Left ventricle myocardium inferior (tissue), 1 donor: ENCODE measurements at regions not wholly inside any gene's neighbourhood (a gene's known extent, or its start where the extent isn't known, plus 50 kb on each side); places are given as distances from the start of the nearest gene placed in this dataset.

Experiments
- DNase-seq: peaks from one replicate; pipeline ENCODE4 v3.0.0-alpha.2; 2020
- H3K27ac ChIP-seq: fragments of 200-600 bp; replicated peaks from 2 replicates; pipeline ENCODE4 v1.8.0; 2021
- H3K27me3 ChIP-seq: fragments of 200-600 bp; 2 replicates; pipeline ENCODE4 v1.8.0; 2021; ENCODE audit warnings: low read depth
- H3K36me3 ChIP-seq: fragments of 200-600 bp; 2 replicates; pipeline ENCODE4 v1.8.0; 2021
- H3K4me1 ChIP-seq: fragments of 200-600 bp; 2 replicates; pipeline ENCODE4 v1.8.0; 2021
- H3K4me3 ChIP-seq: fragments of 200-600 bp; 2 replicates; pipeline ENCODE4 v1.8.0; 2021; ENCODE audit warnings: mild to moderate bottlenecking, moderate library complexity
- H3K9me3 ChIP-seq: fragments of 200-600 bp; replicated peaks from 2 replicates; pipeline ENCODE4 v1.8.0; 2021
- intact Hi-C: fragments of 100-400 bp; cut with micrococcal nuclease; formaldehyde crosslinking; loops from one replicate; pipeline ENCODE4 v1.11.0; 2022
- TF ChIP-seq, protein P1 (sequence below): fragments of 200-600 bp; IDR thresholded peaks from 2 replicates; pipeline ENCODE4 v1.8.0; 2021; ENCODE audit warnings: antibody characterized with exemption, mild to moderate bottlenecking, borderline replicate concordance
- donor health status: DM: no; HTN: yes; CAD: no; lungs with severe emphysema.

DNA sequence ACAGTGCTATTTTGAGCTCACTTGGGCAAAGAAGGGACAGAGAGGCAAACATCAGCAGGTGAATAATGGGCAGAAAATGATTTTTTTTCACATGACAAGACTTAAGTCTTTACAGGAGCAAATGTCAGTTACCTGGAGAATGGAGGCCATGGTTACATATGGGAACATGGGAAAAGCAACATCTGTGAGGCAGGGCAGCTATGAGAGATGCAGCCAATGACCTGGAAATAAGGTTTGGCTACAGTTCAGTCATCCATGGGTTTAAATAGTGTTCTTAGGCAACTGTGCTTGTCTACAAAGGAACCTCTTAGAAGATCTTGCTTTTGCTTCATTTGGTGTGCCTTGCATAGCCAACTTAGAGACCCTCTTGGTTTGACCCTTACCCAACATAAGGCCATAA is 490.2 kb upstream of the LCORL start:
- Histone ChIP-seq H3K36me3 (no peaks in the 10 kb centered on the region), H3K27me3 (no peaks in the 10 kb centered on the region), H3K4me1 (no peaks in the 10 kb centered on the region), H3K4me3 (no peak overlapping the region), H3K27ac (no peak overlapping the region), H3K9me3 (no peaks in the 10 kb centered on the region)
- no peak for DNase-seq
- TF ChIP-seq, protein P1, sequence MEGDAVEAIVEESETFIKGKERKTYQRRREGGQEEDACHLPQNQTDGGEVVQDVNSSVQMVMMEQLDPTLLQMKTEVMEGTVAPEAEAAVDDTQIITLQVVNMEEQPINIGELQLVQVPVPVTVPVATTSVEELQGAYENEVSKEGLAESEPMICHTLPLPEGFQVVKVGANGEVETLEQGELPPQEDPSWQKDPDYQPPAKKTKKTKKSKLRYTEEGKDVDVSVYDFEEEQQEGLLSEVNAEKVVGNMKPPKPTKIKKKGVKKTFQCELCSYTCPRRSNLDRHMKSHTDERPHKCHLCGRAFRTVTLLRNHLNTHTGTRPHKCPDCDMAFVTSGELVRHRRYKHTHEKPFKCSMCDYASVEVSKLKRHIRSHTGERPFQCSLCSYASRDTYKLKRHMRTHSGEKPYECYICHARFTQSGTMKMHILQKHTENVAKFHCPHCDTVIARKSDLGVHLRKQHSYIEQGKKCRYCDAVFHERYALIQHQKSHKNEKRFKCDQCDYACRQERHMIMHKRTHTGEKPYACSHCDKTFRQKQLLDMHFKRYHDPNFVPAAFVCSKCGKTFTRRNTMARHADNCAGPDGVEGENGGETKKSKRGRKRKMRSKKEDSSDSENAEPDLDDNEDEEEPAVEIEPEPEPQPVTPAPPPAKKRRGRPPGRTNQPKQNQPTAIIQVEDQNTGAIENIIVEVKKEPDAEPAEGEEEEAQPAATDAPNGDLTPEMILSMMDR, result no peak
- intact Hi-C loops, result no loop called here

- no peak overlapping the region for H3K27ac ChIP-seq
- TF ChIP-seq, protein P1, result no peak
- H3K4me1 ChIP-seq, result no peaks in the 10 kb centered on the region
- H3K9me3 ChIP-seq, result no peaks in the 10 kb centered on the region
- DNase-seq, result no peak
- H3K4me3 ChIP-seq, result no peak overlapping the region
- no peaks in the 10 kb centered on the region for H3K36me3 ChIP-seq
- no peaks in the 10 kb centered on the region for H3K27me3 ChIP-seq
- intact Hi-C loops, result no loop called here
Measured at GRCh38 chr4:18508786-18509185, 487.2 kb upstream of the LCORL start.

GRCh38 chr4:18480928-18481327 is 459.4 kb upstream of the LCORL start:
- intact Hi-C loops, result no loop called here
- Histone ChIP-seq H3K9me3 (peaks cover 28% of the 10 kb centered on the region), H3K27me3 (no peaks in the 10 kb centered on the region), H3K27ac (no peak overlapping the region), H3K4me1 (no peaks in the 10 kb centered on the region), H3K36me3 (no peaks in the 10 kb centered on the region), H3K4me3 (no peak overlapping the region)
- TF ChIP-seq, protein P1, result no peak
- no peak for DNase-seq

GRCh38 chr4:18480342-18480741 is 458.8 kb upstream of the LCORL start:
- Histone ChIP-seq H3K27me3 (no peaks in the 10 kb centered on the region), H3K27ac (no peak overlapping the region), H3K36me3 (no peaks in the 10 kb centered on the region), H3K4me3 (no peak overlapping the region), H3K4me1 (no peaks in the 10 kb centered on the region), H3K9me3 (peaks cover 28% of the 10 kb centered on the region)
- TF ChIP-seq, protein P1, result no peak
- DNase-seq, result no peak
- intact Hi-C loops, result no loop called here

- Histone ChIP-seq H3K4me1 (no peaks in the 10 kb centered on the region), H3K27me3 (no peaks in the 10 kb centered on the region), H3K36me3 (no peaks in the 10 kb centered on the region), H3K4me3 (no peak overlapping the region), H3K9me3 (peaks cover 28% of the 10 kb centered on the region), H3K27ac (no peak overlapping the region)
- intact Hi-C loops, result no loop called here
- no peak for DNase-seq
- TF ChIP-seq, protein P1, result no peak
Measured at GRCh38 chr4:18479825-18480224, 458.3 kb upstream of the LCORL start.
